ENCODE measurements at regions not wholly inside any gene's neighbourhood (a gene's known extent, or its start where the extent isn't known, plus 50 kb on each side); places are given as distances from the start of the nearest gene placed in this dataset.

DNA sequence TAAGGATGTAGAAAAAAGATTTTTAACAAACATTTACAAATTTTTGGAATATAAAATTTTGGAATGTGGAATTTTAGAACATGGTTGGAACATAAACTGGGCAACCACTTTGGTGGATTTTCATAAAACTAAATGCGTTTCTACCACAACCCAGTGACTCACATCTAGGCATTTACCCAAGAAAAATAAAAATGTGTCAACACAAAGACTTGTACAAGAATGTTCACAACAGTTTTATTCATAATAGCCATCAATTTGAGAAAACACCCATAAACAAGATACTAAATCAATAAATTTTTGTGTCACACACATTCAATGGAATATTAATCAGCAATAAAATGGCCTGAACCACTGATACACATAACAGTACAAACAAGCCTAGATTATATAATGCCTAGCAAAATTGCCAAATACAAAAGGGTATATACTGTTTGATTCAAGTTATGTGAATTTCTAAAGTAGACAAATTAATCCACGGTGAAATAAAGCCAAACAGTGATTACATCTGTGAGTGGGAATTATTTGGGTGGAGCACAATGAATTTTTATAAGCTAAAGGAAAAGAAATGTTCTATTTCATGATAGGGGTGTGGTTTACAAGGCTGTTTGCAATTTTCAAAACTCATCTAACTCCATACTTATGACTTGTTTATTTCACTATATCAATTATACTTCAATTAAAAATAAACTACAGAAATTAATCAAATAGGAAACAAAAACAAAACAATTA is 415.2 kb upstream of the OR4E1 start:
- DNase-seq, result no peak

DNA sequence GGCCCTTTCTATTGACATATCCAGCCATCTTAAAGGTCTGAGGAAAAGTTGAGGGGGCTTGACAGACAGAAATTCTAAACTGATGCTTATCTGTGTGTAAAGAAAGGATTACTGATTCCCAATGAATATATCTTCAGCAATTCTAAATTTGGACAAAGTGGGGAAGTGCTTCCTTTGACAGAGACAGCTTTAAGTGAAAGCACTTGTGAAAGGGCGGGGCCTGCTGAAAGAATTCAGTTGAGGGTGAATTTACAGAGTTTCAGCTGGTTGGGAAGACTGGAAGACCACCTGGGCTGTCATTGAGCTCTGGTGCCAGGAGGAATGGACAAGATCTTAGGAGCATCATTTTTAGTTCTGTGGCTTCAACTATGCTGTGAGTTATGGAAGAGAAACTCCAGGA is 412.5 kb upstream of the OR4E1 start:
- DNase-seq, result no peak

DNA sequence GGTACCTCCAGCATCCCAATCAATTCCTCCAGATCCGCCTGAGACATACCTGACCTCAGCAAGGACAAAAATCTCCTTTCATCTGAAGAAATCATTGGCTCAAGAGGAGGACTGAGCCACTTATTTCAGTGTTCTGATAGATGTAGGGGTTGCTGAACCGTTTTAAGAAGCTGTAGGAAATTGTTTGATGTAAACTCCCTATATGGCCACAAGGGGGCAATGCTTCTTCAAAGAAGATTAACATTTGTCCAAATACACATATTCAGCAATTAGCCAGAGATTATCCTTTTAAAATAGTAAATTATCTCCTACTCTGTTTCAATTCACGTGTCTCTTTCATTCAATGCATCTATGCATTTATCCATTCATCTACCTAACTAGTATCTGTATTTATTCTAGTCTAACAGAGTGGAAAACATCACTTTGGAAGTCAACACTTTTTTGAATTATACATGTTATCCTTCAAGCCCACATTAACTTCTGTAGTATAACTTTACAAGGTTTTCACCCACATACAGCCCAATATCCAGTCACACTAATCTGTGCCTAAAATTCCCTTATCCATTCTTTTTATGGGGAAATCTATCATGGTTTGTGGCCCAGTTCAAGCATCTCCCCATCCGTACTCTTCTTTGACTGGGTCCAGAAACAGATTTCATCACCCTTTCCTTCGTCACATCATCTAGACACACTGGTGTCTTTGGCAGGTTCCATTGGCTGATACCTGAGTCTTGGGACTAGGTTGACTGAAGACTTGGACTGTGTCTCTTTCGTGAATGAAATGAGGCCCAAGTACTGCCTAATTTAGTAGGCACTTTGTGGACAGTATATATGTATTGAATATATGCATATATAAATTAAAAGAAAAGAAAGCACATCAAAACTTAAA is 411.0 kb upstream of the OR4E1 start:
- DNase-seq, result peak; percentile 7

DNA sequence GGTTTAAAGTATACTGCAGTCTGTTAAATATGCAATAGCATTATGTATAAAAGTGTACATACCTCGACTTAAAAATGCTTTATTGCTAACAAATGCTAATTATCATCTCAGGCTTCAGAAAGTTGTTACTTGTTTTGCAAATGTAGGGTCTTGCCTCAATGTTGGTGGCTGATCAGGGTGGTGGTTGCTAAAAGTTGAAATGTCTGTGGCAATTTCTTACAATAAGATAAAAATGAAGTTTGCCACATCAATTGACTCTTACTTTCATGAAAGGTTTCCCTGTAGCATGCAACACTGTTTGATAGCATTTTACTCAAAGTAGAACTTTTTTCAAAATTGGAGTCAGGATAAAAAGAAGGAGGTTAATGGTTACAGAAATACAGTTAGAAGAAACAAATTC is 407.7 kb upstream of the OR4E1 start:
- no peak for DNase-seq

DNA sequence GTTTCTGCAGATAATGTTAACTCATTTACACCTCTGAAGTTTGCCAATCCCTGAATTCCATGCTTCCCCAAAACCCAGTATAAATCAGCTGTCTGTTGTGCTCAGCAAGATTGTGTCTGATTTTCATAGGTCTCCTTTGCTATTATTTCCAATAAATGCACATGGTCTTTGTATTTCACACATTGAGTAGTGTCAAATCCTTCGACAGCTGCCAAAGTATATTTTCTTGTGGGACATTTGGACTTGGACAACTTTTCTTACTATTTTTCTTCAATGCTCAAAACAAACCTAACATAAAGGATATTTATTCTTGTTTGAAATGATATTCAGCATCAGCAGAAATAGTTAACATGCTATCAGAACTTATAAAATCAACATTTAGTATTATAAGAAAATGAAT is 406.1 kb upstream of the OR4E1 start:
- no peak for DNase-seq

DNA sequence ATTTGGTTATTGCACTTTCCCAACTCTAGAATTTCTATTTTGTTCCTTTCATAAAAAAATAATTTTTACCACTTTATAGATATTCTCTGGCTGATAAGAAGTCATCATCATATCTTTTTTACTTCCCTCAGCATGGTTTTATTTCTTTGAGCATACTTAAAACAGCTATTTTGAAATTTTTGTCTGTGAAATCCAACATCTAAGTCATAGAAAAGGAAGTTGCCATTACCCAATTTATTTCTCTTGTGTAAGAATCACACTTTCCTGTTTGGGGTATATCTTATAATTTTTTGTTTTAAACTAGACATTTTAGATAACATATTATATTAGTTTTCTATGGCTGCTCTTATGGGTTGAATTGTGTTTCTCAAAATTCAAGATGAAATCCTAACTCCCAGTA is 400.2 kb upstream of the OR4E1 start:
- DNase-seq, result no peak

DNA sequence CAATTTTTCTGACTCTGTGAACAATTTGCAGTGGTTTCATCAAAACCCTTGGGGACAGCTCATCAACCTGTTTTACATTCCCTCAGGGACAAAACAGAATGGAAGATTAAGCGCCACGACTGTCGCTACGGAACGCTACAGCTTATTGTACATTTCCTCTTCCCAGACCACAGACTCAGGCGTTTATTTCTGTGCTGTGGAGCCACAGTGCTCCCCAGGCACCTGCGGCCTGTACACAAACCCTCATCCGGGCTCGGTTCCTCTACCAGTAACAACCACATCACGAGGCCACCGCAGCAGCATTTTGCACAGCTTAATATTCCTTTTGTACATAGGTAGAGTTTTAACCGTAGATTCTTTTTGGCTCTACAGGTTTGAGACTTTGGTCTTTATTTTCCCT is 397.4 kb upstream of the OR4E1 start:
- DNase-seq, result no peak

DNA sequence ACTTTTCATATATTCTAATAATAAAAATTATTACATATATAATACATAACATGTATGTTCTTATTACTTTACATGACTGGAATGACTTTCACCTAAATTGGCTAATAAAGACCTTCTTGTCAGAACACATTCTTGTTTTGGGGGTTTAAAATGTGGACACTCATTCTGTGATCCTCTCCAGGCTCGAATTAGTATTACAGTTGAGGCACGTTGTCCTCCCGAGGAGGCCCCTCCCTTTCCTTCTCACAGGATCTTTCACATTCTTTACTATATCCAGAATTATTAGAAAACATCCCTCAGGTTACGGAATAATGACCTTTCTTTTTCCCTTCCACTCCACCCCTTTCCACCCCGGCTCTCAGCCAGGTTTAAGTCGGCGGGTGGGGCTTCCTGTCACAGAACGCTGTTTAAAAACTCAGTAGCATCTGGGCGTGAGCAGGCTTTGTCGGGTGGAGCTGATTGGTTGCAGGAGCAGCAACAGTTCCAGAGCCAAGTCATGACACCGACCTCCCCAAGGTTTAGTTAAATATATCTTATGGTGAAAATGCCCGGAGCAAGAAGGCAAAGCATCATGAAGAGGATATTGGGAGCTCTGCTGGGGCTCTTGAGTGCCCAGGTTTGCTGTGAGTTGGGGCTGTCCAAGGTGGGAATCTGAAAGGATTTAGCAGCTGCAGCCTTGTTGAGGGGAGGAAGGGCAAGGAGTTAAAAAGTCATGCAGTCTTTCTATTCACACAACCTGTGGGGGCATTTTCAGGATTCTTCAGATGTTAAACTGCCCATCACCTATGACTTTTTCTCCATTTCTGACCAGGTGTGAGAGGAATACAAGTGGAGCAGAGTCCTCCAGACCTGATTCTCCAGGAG is 396.7 kb upstream of the OR4E1 start:
- DNase-seq, result no peak

DNA sequence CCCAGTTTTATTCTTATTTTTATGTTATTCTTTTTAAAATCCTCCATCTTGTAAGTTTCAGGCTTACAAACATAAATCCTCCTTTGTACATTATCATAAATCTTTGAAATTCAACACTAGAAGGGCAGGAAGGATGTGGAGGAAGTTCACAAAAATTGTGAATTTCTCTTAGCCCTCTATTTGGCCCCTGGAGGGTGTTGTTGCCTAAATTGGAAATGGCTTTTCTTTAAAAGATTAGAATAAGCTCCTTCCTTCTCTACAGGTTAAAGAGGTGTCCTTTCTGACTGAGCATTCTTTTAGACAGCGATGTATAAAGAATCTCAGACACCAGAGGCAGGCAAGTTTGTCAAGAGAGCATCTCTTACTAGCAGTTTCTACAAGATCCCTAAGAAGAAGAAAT is 391.7 kb upstream of the OR4E1 start:
- DNase-seq, result no peak

DNA sequence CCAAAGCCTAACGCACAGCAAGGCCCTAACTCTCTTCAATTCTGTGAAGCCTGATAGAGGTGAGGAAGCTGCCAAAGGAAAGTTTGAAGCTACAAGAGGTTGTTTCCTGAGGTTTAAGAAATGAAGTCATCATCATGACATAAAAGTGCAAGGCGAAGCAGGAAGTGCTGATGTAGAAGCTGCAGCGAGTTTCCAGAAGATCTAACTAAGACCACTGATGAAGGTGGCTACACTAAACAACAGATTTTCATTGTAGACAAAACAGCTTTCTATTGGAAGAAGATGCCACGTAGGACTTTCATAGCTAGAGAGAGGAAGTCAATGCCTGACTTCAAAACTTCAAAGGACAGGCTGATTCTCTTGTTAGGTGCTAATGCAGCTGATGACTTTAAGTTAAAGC is 385.6 kb upstream of the OR4E1 start:
- no peak for DNase-seq

DNA sequence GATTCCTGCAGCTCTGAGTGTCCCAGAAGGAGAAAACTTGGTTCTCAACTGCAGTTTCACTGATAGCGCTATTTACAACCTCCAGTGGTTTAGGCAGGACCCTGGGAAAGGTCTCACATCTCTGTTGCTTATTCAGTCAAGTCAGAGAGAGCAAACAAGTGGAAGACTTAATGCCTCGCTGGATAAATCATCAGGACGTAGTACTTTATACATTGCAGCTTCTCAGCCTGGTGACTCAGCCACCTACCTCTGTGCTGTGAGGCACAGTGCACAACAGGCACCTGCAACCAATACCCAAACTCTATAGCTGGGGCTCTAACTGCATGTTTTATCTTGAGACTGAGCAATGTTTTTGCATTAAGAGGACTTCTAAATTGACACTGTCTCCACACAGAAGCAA is 379.2 kb upstream of the OR4E1 start:
- DNase-seq, result no peak

DNA sequence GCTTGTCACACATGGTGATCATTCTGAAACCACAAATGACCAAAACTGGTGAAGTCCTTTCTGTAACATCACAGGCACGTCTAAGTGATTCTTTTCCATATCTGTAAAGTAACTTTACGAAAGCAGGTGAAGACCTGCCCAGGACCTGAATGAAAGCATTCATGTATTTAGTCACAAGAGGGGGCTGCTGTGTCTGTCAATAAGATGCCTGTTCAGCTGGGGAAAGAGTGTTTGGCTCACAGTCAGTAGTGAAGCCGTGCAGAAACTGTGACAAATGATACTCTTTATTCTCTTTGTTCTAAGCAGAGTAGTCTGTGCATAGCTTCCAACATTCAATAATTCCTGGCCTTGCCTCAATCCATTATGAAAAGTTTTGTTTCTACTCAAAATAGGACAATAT is 373.5 kb upstream of the OR4E1 start:
- no peak for DNase-seq

DNA sequence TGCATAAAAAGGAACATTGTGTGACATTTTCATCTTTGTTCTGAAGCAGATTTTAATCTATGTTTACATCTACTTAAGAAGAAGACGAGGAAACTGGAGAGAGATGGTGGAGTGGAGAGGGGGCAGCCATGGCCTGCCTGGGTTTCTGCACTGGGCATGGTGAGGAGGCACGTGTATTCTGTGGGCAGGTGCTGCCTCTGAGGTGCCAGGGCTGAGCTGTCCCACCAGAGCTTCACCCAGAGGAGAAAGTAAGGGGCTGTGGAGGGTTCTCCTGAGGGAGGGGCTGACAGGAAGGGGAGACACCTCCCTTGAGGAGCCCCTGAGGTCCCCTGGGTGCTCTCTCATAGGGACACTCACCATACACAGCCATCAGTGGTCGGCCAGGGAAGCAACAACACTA is 372.4 kb upstream of the OR4E1 start:
- no peak for DNase-seq

DNA sequence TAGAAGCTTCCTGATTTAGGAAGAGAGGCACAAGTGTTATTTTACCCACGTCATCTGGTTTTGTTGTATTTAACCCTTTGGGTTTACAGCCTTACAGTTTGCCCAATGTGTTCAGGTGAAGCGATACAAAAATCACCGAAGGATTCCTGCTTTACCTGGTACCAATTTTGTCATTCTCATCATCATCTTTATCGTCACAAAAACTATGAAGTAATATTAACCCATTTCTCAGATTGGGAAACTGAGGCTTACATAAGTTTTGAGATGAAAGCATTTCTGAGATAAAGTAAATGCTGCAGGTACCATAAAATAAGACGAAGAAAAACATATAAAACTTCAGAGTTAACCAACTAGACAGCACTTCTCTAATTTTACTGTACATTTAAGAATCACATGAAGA is 370.6 kb upstream of the OR4E1 start:
- DNase-seq, result no peak

DNA sequence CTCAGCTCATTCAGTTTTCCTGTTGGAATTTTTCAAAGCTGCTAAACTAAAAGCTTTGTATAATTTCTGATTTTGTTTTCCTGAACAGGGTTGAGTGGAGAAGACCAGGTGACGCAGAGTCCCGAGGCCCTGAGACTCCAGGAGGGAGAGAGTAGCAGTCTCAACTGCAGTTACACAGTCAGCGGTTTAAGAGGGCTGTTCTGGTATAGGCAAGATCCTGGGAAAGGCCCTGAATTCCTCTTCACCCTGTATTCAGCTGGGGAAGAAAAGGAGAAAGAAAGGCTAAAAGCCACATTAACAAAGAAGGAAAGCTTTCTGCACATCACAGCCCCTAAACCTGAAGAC is 367.1 kb upstream of the OR4E1 start:
- DNase-seq, result no peak

DNA sequence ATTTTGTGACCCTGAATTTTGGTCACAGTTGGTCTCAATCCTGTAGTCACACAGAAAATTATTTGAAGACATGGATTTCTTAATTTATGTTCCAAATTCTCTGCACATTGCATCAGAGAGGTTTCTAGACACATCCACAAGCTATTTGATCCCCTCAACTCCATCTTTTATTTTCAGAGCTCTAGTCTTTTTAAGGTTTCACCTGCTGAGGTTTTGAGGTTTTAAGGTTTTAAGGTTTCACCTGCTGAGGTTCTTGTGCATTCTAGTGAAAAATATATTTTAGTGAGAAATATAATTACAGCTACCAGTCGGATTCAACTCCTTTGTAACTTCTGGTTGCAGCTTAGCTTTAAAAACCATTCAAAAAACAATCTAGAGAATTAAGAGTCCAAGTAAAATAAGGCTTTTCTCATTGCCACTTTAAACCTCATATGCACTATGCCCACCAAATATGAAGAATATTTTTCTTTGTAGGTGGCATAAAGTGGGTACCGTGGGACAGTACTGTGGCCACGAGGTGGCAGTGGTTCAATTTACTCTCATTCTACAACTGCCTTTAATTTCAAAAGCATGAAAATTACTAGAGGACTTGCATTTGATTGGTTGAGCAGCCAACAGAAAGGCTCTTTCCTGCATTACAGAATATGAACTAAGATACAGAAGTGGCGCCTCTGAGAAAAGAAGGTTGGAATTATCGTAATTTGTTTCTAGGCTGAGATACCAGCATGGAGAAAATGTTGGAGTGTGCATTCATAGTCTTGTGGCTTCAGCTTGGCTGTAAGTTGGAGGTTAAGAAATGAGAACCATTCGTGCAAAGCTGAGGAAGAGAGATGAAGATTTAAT is 366.5 kb upstream of the OR4E1 start:
- DNase-seq, result no peak

DNA sequence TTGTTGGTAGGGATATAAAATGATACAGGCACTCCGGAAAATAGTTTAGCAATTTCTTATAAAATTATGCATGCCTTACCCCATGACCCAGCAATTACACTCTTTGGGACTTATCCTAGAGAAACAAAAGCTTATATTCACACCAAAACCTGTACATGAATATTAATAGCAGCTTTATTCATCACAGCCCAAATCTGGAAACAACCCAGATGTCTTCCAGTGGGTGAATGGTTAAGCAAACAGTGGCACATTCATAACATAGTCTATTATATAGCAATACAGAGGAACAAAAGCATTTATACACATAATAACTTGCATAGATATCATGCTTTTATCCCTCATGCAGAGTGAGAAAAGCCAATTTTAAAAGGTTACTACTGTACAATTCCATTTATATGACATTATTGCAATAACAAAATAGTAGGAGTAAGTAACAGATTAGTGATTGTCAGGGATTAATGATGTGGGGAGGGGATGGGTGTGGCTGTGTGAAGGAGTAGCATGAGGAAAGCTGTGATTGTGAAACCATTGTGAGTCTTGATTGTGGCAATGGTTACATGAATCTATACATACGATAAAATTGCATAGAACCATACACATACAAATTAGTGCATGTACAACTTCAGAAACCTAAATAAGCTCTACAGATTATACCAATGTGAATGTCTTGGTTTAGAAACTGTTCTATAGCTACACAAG is 363.1 kb upstream of the OR4E1 start:
- DNase-seq, result no peak

DNA sequence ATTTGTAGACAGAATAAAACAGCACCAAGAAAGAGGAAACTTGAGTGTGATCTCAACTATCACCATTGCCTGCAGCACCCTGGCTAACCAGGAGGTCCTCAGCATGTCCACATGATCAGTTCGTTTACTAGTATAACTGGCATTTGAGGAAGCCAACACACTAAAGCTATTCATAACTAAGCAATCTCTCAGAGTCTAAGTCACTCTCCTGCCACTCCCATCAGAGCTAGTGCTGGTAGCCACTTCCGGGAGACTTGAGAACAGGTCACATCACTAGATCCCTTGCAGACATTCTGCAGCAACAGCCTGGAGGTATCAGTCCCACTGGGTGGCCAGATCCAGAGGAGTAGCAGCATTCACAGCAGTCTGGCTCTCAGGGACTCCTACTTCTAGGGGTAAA is 352.9 kb upstream of the OR4E1 start:
- DNase-seq, result no peak

DNA sequence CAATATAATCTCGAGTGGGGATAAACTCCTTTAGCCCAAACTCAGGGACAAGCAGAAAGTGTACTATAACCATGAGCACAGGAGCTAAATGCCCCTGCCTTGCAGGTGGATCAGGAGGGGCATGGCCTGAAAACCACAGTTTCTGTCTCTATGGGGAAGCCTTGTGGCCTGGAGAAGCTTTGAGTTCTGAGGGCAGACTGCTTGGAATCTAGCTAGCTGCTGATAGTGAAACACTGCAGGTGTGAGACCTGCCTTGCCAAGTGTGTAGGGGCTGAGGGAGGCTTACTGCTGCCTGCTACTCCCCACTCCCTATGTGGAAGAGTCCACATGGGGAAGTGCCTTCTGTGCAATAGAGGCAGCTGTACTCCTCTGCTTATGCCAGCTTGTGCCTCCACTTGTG is 352.3 kb upstream of the OR4E1 start:
- no peak for DNase-seq

DNA sequence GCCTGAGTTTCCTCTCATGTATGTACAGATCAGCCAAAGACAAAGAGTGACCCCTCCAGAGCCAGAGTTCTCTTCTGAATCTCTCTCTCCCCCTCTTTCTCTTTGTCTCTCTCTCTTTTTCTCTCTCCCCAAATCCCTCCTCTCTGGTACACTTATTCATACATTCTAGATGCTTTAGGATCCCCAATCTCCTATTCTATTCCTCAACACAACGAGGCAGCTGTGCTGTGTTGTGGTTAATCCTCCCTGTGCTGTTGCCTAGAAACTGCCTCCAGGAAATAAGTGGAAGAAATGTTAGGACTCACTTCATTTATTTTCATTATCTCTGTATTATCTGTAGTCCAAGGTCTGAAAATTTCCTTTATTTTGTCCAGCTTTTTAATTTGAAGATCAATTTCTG is 350.5 kb upstream of the OR4E1 start:
- DNase-seq, result no peak

DNA sequence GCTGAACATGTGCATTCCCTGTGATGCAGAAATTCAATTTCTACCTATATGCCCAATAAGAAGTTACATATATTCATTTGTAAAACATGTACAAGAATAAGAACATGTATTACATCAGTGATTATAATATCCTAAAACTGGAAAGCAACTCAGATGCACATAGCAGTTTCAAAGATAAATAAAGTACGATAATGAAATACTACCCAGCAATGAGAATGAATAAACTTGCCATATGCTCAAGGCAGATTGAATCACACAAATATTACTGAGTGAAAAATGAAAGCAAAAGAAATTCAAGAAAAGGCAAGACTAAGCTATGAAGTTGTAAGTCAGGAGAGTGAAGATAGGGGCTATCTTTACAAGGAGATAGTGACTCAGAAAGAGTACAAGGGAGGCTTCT is 345.3 kb upstream of the OR4E1 start:
- no peak for DNase-seq

DNA sequence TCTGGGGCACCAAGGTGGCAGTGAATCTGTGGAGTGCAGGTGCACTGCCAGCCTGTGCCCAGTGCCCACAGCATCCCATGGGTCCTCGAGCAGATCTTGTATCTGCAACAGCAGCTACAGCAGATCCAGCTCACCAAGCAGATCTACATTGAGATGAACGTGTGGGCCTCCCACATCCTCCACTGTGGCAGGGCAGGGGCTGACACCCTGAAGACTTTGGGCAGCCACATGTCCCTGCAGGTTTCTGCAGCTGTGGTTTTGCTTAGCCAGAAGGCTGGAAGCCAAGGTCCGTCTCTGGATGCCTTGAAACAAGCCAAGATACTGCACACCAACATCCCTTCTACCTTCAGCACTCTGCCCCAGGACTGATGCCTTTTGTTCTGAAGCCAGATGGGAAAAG is 338.8 kb upstream of the OR4E1 start:
- DNase-seq, result no peak

All from NCI-H446 treated with DMSO at 0.1 percent for 48 hours (cell line).